Esophagus squamous epithelium (tissue), 5 donors: ENCODE measurements at regions not wholly inside any gene's neighbourhood (a gene's known extent, or its start where the extent isn't known, plus 50 kb on each side); places are given as distances from the start of the nearest gene placed in this dataset.
"Not testable (repeated sequence)": the region's sequence is repeated elsewhere in the genome, so short reads cannot be mapped to it uniquely, and the experiment has no call there.

Source experiments
- DNase-seq: peaks from one replicate; lab custom pipeline; 2025; lab: John Stamatoyannopoulos, UW
- H3K27ac ChIP-seq, 4 donors: fragments of 200-600 bp; sonication (generic); one replicate each; pipeline ENCODE4 v1.5.1; 2016 to 2019; ENCODE audit warnings: mild to moderate bottlenecking in 1 of 4
- H3K27me3 ChIP-seq, 4 donors: fragments of 200-600 bp; sonication (generic); 1 replicate in 3 of 4; 2 replicates in 1 of 4; pipeline versions ENCODE4 v1.5.1 to v1.6.0; 2017 to 2021; ENCODE audit warnings: antibody characterized with exemption in 1 of 4
- H3K36me3 ChIP-seq, 3 donors: fragments of 200-600 bp; sonication (generic); one replicate each; pipeline ENCODE4 v1.5.1; 2016 to 2019
- H3K4me1 ChIP-seq, 3 donors: fragments of 200-600 bp; sonication (generic); one replicate each; pipeline ENCODE4 v1.5.1; 2017 to 2019
- H3K4me3 ChIP-seq, 4 donors: fragments of 200-600 bp; sonication (generic); 1 replicate in 3 of 4; 2 replicates in 1 of 4; pipeline ENCODE4 v1.5.1; 2016 to 2019; ENCODE audit warnings: mild to moderate bottlenecking in 2 of 4, moderate library complexity in 1 of 4
- H3K9me3 ChIP-seq, 3 donors: fragments of 200-600 bp; sonication (generic); one replicate each; pipeline ENCODE4 v1.5.1; 2016 to 2019
- CTCF ChIP-seq, 6 experiments: fragments of 450-650 bp in 4 of 6; fragments of 200-600 bp in 2 of 6; sonication (generic) in 2 of 6; IDR thresholded peaks; one replicate each; pipeline ENCODE4 v1.5.1; 2016 to 2019; ENCODE audit warnings: antibody characterized with exemption in 6 of 6, mild to moderate bottlenecking in 4 of 6, moderate library complexity in 4 of 6
- POLR2A ChIP-seq, 4 donors: fragments of 450-650 bp; IDR thresholded peaks; one replicate each; pipeline ENCODE4 v1.6.1; 2017; ENCODE audit warnings: antibody characterized with exemption in 4 of 4, mild to moderate bottlenecking in 4 of 4, moderate library complexity in 3 of 4
- WGBS, 2 donors: methylation state at CpG; one replicate each; pipeline ENCODE4 v1.1.5; 2018; 5-methylcytosine and 5-hydroxymethylcytosine counted together
- intact Hi-C: fragments of 100-400 bp; cut with DNase I; formaldehyde crosslinking; loops from one replicate; pipeline ENCODE4 v1.15.0; 2022
- donor health status: DM: yes; HTN: yes; CAD: no.

- Histone ChIP-seq H3K9me3 (no peaks in the 10 kb centered on the region), H3K36me3 (no peaks in the 10 kb centered on the region), H3K4me3 (no peak overlapping the region), H3K4me1 (peaks cover 0 to 19% (median 0%) of the 10 kb centered on the region in 3 donors), H3K27me3 (no peaks in the 10 kb centered on the region), H3K27ac (no peak overlapping the region)
- no peak for DNase-seq
- 82 to 88% methylated on average over 4 of the region's 4 CpGs for WGBS, 2 donors
- intact Hi-C loops: no loop called here
- TF ChIP-seq POLR2A (IDR thresholded peaks at IDR 0.05): no peak
- TF ChIP-seq CTCF (IDR thresholded peaks at IDR 0.05): no peak
Observed at GRCh38 chr12:13336216-13336615, 139.7 kb downstream of the EMP1 start.

GRCh38 chr12:13328535-13328934, 132.0 kb downstream of the EMP1 start:
- Histone ChIP-seq H3K27ac (no peak overlapping the region), H3K4me3 (no peak overlapping the region), H3K27me3 (peaks cover 0 to 6% (median 0%) of the 10 kb centered on the region in 4 donors), H3K36me3 (no peaks in the 10 kb centered on the region), H3K4me1 (no peaks in the 10 kb centered on the region), H3K9me3 (no peaks in the 10 kb centered on the region)
- intact Hi-C loops: no loop called here
- 56 to 62% methylated on average over 3 of the region's 3 CpGs for WGBS, 2 donors
- DNase-seq: no peak
- TF ChIP-seq CTCF (IDR thresholded peaks at IDR 0.05): no peak
- TF ChIP-seq POLR2A (IDR thresholded peaks at IDR 0.05): no peak

- no peaks in the 10 kb centered on the region for H3K36me3 ChIP-seq
- H3K4me3 ChIP-seq: no peak overlapping the region
- no peak for TF ChIP-seq CTCF (IDR thresholded peaks at IDR 0.05)
- TF ChIP-seq POLR2A (IDR thresholded peaks at IDR 0.05): no peak
- H3K9me3 ChIP-seq: no peaks in the 10 kb centered on the region
- no peak for DNase-seq
- H3K27me3 ChIP-seq: peaks cover 0 to 6% (median 0%) of the 10 kb centered on the region in 4 donors
- WGBS, 2 donors: 52 to 76% methylated on average over 4 of the region's 4 CpGs
- H3K4me1 ChIP-seq: no peaks in the 10 kb centered on the region
- no peak overlapping the region for H3K27ac ChIP-seq
- intact Hi-C loops: no loop called here
Observed at GRCh38 chr12:13326076-13326475, 129.6 kb downstream of the EMP1 start.

- H3K4me3 ChIP-seq, DNase-seq, intact Hi-C loops, H3K36me3 ChIP-seq, H3K27me3 ChIP-seq, H3K4me1 ChIP-seq, H3K9me3 ChIP-seq, H3K27ac ChIP-seq: not testable (repeated sequence)
- 68 to 81% methylated on average over 2 to 3 of the region's 3 CpGs for WGBS, 2 donors
Observed at GRCh38 chr12:13325037-13325436, 128.5 kb downstream of the EMP1 start.

- H3K4me1 ChIP-seq: no peaks in the 10 kb centered on the region
- 48 to 54% methylated on average over 3 of the region's 3 CpGs for WGBS, 2 donors
- no peak overlapping the region for H3K27ac ChIP-seq
- no peak for DNase-seq
- H3K27me3 ChIP-seq: no peaks in the 10 kb centered on the region
- no peaks in the 10 kb centered on the region for H3K9me3 ChIP-seq
- no peak for TF ChIP-seq CTCF (IDR thresholded peaks at IDR 0.05)
- TF ChIP-seq POLR2A (IDR thresholded peaks at IDR 0.05): no peak
- H3K36me3 ChIP-seq: no peaks in the 10 kb centered on the region
- no peak overlapping the region for H3K4me3 ChIP-seq
- intact Hi-C loops: no loop called here
Observed at GRCh38 chr12:13318231-13319015, 121.9 kb downstream of the EMP1 start.
